Stimulated activated naive B cell treated with anti-CD40 and anti-IgM and Interleukin-4, amounts not matched to agents 10 μg/mL and 1 μg/mL and 100 μg/mL, for 72 hours (primary cell): ENCODE measurements at regions not wholly inside any gene's neighbourhood (a gene's known extent, or its start where the extent isn't known, plus 50 kb on each side); places are given as distances from the start of the nearest gene placed in this dataset.

Experiments
- ATAC-seq, 2 donors: fragments of 150-1000 bp; cut with Tn5 transposase; replicated peaks; 2 replicates each; pipeline ENCODE4 v1.10.0; 2021; ENCODE audit warnings: moderate library complexity in 1 of 2
- DNase-seq: peaks from one replicate; pipeline ENCODE4 v3.0.0; 2021
- H3K27ac Mint-ChIP-seq: one replicate; pipeline ENCODE4 v1.8.0; 2022; ENCODE audit warnings: mild to moderate bottlenecking, mixed read lengths
- H3K27me3 Mint-ChIP-seq, 2 donors: one replicate each; pipeline ENCODE4 v1.8.0; 2022; ENCODE audit warnings: mixed read lengths in 2 of 2
- H3K36me3 Mint-ChIP-seq, 2 donors: one replicate each; pipeline ENCODE4 v1.8.0; 2022; ENCODE audit warnings: mixed read lengths in 2 of 2, mild to moderate bottlenecking in 1 of 2
- H3K4me1 Mint-ChIP-seq, 2 donors: one replicate each; pipeline ENCODE4 v1.8.0; 2022; ENCODE audit warnings: mixed read lengths in 2 of 2, mild to moderate bottlenecking in 1 of 2
- H3K4me3 Mint-ChIP-seq, 2 donors: one replicate each; pipeline ENCODE4 v1.8.0; 2022; ENCODE audit warnings: mild to moderate bottlenecking in 2 of 2, mixed read lengths in 2 of 2, moderate library complexity in 1 of 2
- H3K9me3 Mint-ChIP-seq, 2 donors: one replicate each; pipeline ENCODE4 v1.8.0; 2022; ENCODE audit warnings: mixed read lengths in 2 of 2, mild to moderate bottlenecking in 1 of 2

- DNase-seq (no peak), ATAC-seq (no peak)
- Mint-ChIP-seq H3K4me3 (no peak overlapping the region), H3K36me3 (no peaks in the 10 kb centered on the region), H3K27ac (no peak overlapping the region), H3K4me1 (no peaks in the 10 kb centered on the region), H3K27me3 (no peaks in the 10 kb centered on the region), H3K9me3 (no peaks in the 10 kb centered on the region)
Observed at GRCh38 chr2:34664266-34664665, 1065.2 kb upstream of the FAM98A start.

DNA sequence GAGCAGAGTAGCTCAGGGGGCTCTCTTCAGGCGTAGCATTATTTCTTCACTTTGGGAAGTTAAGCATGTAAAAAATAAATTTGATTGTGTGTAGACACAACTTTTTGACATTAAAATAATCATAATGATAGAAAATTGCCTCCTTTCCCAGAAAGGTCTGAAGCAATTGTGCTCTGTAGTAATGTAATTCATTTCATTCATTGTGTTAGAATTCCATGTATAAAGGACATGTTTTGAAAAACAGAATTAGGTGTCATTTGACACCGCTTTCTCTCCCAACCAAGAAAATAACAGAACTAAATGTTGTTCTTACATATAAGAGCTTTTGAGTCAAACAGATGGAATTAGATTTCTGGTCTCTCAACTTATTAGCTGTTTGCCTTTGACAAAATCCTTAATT, 1064.2 kb upstream of the FAM98A start:
- no peaks in the 10 kb centered on the region for H3K36me3 Mint-ChIP-seq
- H3K27me3 Mint-ChIP-seq, result no peaks in the 10 kb centered on the region
- ATAC-seq, result no peak
- no peaks in the 10 kb centered on the region for H3K4me1 Mint-ChIP-seq
- H3K27ac Mint-ChIP-seq, result no peak overlapping the region
- H3K9me3 Mint-ChIP-seq, result no peaks in the 10 kb centered on the region
- no peak overlapping the region for H3K4me3 Mint-ChIP-seq
- no peak for DNase-seq

- Mint-ChIP-seq H3K27me3 (no peaks in the 10 kb centered on the region), H3K36me3 (no peaks in the 10 kb centered on the region), H3K4me1 (no peaks in the 10 kb centered on the region), H3K9me3 (peaks cover 0 to 3% of the 10 kb centered on the region in 2 donors), H3K27ac (no peak overlapping the region), H3K4me3 (no peak overlapping the region)
- no peak for ATAC-seq
- no peak for DNase-seq
Observed at GRCh38 chr2:34660741-34661140, 1061.6 kb upstream of the FAM98A start.

DNA sequence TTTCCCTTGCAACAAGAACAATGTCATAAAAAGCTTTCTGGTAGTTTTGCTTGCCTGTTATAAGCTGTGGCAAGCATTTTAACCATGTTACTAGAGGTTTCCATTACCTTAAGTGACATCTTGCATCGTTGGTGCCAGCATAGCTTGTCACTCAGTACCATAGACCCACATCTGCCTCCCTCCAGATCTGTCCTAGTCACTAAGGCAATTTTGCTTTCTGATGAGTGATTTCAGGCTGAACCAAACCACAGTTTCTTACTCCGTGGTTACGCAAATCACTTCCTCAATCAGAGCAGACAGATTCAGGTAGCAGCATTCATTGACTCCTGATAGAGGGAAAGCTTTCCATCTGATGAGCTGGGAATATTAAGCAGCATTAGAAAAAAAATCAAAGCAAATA, 1057.5 kb upstream of the FAM98A start:
- ATAC-seq (no peak), DNase-seq (no peak)
- Mint-ChIP-seq H3K4me3 (no peak overlapping the region), H3K27me3 (no peaks in the 10 kb centered on the region), H3K27ac (no peak overlapping the region), H3K36me3 (no peaks in the 10 kb centered on the region), H3K9me3 (peaks cover 6 to 13% of the 10 kb centered on the region in 2 donors), H3K4me1 (no peaks in the 10 kb centered on the region)

- H3K27ac Mint-ChIP-seq, result no peak overlapping the region
- no peaks in the 10 kb centered on the region for H3K27me3 Mint-ChIP-seq
- peaks cover 10 to 17% of the 10 kb centered on the region in 2 donors for H3K9me3 Mint-ChIP-seq
- no peak for DNase-seq
- H3K36me3 Mint-ChIP-seq, result no peaks in the 10 kb centered on the region
- ATAC-seq, result no peak
- H3K4me1 Mint-ChIP-seq, result no peaks in the 10 kb centered on the region
- H3K4me3 Mint-ChIP-seq, result no peak overlapping the region
Observed at GRCh38 chr2:34652636-34653035, 1053.5 kb upstream of the FAM98A start.

DNA sequence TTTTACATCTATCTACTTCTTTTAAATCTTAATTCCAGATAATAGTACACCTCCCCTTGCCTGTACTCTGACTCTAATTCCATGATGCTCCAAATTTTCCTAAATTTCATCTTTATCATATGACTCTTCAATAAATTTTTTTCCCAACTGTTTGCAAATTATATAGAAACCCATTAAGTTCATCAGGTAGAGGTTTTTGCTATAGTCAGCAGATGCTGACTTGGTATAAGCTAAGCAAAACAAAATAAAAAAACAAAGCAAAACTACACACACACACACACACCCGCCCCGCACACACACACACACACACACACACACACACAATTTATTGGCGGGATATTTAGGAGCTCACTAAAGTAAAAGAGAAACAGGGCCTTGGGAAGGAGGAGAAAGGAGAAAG, 1047.8 kb upstream of the FAM98A start:
- H3K27ac Mint-ChIP-seq, result no peak overlapping the region
- H3K4me3 Mint-ChIP-seq, result no peak overlapping the region

GRCh38 chr2:34632327-34632726, 1033.2 kb upstream of the FAM98A start:
- H3K27ac Mint-ChIP-seq, result no peak overlapping the region
- no peaks in the 10 kb centered on the region for H3K27me3 Mint-ChIP-seq
- H3K36me3 Mint-ChIP-seq, result no peaks in the 10 kb centered on the region
- ATAC-seq (no peak), DNase-seq (no peak)
- H3K4me1 Mint-ChIP-seq, result no peaks in the 10 kb centered on the region
- H3K4me3 Mint-ChIP-seq, result no peak overlapping the region
- H3K9me3 Mint-ChIP-seq, result peaks cover 6 to 20% of the 10 kb centered on the region in 2 donors

More for the DNA sequence above, 1047.8 kb upstream of the FAM98A start:
- Mint-ChIP-seq H3K27me3 (no peaks in the 10 kb centered on the region), H3K36me3 (no peaks in the 10 kb centered on the region), H3K9me3 (peaks cover 4 to 9% of the 10 kb centered on the region in 2 donors), H3K4me1 (no peaks in the 10 kb centered on the region)
- no peak for DNase-seq
- no peak for ATAC-seq

GRCh38 chr2:34627003-34627402, 1027.9 kb upstream of the FAM98A start:
- Mint-ChIP-seq H3K9me3 (peaks cover 2 to 8% of the 10 kb centered on the region in 2 donors), H3K4me3 (no peak overlapping the region), H3K4me1 (no peaks in the 10 kb centered on the region), H3K27me3 (no peaks in the 10 kb centered on the region), H3K27ac (no peak overlapping the region), H3K36me3 (no peaks in the 10 kb centered on the region)
- no peak for DNase-seq
- ATAC-seq, result no peak

GRCh38 chr2:34604164-34604563, 1005.1 kb upstream of the FAM98A start:
- H3K27me3 Mint-ChIP-seq, result no peaks in the 10 kb centered on the region
- peaks cover 3 to 8% of the 10 kb centered on the region in 2 donors for H3K9me3 Mint-ChIP-seq
- no peak overlapping the region for H3K27ac Mint-ChIP-seq
- no peak overlapping the region for H3K4me3 Mint-ChIP-seq
- DNase-seq (no peak), ATAC-seq (no peak)
- H3K36me3 Mint-ChIP-seq, result no peaks in the 10 kb centered on the region
- no peaks in the 10 kb centered on the region for H3K4me1 Mint-ChIP-seq

DNA sequence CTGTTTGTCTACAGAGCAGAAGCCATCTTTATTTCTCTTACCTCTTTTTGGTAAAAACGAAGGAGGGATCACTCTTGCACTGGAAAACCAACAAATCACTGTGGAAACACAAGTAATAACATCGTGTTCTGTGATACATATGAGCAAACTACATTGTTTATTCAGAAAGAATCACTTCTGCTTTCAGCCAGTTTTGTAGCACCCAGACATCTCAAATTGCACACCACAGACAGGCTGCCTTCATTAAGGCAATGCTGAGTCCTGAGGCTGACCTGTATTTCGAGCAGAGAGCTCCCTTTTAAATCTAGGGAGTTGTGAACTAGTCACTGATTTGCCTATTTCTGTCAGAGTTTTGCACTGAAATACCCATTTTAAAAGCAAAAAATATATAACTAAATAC, 1003.2 kb upstream of the FAM98A start:
- Mint-ChIP-seq H3K27ac (no peak overlapping the region), H3K4me3 (no peak overlapping the region)

DNA sequence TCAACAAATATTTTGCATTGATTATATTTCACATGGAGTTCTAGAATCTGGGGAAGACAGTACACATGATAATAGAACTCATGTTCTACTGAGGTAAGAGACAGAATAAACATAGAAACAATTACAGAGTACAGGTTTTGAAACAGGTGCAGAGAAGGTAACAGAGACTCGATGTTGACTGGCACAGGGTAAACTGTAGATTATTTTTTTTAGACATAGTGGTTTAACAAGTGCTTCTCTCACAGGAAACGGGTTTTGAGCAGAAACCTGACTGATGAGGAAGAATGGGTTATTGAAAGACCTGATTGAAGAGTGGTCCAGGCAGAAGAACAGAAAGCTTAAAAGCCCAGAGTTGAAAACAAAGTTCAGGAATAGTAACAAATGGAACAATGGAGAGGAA, 1002.5 kb upstream of the FAM98A start:
- ATAC-seq, result no peak
- Mint-ChIP-seq H3K4me3 (no peak overlapping the region), H3K9me3 (peaks cover 4% of the 10 kb centered on the region in 2 donors), H3K36me3 (no peaks in the 10 kb centered on the region), H3K27me3 (no peaks in the 10 kb centered on the region), H3K4me1 (no peaks in the 10 kb centered on the region), H3K27ac (no peak overlapping the region)
- DNase-seq, result no peak

More for the DNA sequence above, 1003.2 kb upstream of the FAM98A start:
- no peak for ATAC-seq
- no peak for DNase-seq
- H3K9me3 Mint-ChIP-seq, result peaks cover 4% of the 10 kb centered on the region in 2 donors
- H3K36me3 Mint-ChIP-seq, result no peaks in the 10 kb centered on the region
- no peaks in the 10 kb centered on the region for H3K4me1 Mint-ChIP-seq
- H3K27me3 Mint-ChIP-seq, result no peaks in the 10 kb centered on the region

- no peaks in the 10 kb centered on the region for H3K36me3 Mint-ChIP-seq
- no peaks in the 10 kb centered on the region for H3K4me1 Mint-ChIP-seq
- ATAC-seq, result no peak
- H3K27me3 Mint-ChIP-seq, result no peaks in the 10 kb centered on the region
- no peaks in the 10 kb centered on the region for H3K9me3 Mint-ChIP-seq
- H3K27ac Mint-ChIP-seq, result no peak overlapping the region
- H3K4me3 Mint-ChIP-seq, result no peak overlapping the region
- DNase-seq, result no peak
Observed at GRCh38 chr2:34578641-34579040, 979.5 kb upstream of the FAM98A start.

DNA sequence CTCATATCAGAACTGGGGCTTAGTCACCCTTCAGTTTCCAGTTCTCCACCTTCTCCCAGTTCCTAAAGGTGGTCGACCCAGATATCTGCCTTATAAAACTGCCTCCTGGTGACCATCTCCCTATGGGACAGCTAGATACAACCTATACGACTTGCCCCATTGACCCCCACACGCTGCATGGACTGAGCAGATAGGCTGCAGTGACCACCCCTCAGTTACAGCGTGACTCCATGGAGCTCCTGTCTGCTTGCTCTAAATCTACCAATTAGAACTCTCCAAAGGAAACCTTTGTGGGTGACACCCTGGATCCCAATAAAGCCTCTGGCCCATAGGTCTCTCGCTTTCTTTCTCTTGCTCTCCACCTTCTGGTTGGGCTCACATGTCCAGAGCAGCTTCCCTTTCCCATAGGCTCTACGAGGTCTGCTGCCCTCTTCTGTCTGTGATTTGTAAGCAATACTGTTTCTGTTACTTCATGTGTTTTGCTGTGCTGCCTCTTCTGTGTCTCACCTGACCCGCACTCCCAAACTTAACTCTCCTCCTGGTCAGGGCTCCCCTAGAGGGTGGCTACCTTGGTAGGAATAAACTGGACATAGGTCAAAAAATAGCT, 971.3 kb upstream of the FAM98A start:
- Mint-ChIP-seq H3K9me3 (no peaks in the 10 kb centered on the region), H3K4me3 (no peak overlapping the region), H3K27ac (no peak overlapping the region), H3K36me3 (no peaks in the 10 kb centered on the region), H3K27me3 (no peaks in the 10 kb centered on the region), H3K4me1 (no peaks in the 10 kb centered on the region)
- DNase-seq (no peak), ATAC-seq (no peak)

DNA sequence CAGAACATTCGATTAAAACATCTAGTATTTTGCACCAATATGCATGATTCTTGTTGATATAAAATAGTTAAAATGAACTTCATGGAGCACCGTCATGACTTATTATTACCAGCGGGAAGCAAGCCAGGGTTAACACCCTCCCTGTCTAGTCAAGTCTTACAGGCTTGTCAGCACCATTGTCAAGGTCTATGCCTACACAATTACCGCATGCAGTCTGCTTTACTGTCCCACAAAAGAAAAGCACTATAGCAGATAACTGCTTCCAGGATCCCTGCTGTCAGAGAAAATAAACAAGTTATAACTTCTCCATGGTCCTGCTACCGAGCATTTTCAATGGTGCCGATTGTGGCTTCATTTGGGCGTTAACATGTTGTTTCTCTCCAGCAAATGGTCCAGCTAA, 968.0 kb upstream of the FAM98A start:
- Mint-ChIP-seq H3K9me3 (no peaks in the 10 kb centered on the region), H3K27ac (no peak overlapping the region), H3K36me3 (no peaks in the 10 kb centered on the region), H3K4me3 (no peak overlapping the region), H3K4me1 (no peaks in the 10 kb centered on the region), H3K27me3 (no peaks in the 10 kb centered on the region)
- DNase-seq, result no peak
- no peak for ATAC-seq

GRCh38 chr2:34552337-34552736, 953.2 kb upstream of the FAM98A start:
- H3K27me3 Mint-ChIP-seq, result no peaks in the 10 kb centered on the region
- H3K9me3 Mint-ChIP-seq, result peaks cover 0 to 14% of the 10 kb centered on the region in 2 donors
- H3K4me1 Mint-ChIP-seq, result no peaks in the 10 kb centered on the region
- no peak overlapping the region for H3K4me3 Mint-ChIP-seq
- no peak for DNase-seq
- no peaks in the 10 kb centered on the region for H3K36me3 Mint-ChIP-seq
- H3K27ac Mint-ChIP-seq, result no peak overlapping the region
- no peak for ATAC-seq
